Lung (tissue), 11 donors: ENCODE measurements at regions not wholly inside any gene's neighbourhood (a gene's known extent, or its start where the extent isn't known, plus 50 kb on each side); places are given as distances from the start of the nearest gene placed in this dataset.
"Not testable (repeated sequence)": the region's sequence is repeated elsewhere in the genome, so short reads cannot be mapped to it uniquely, and the experiment has no call there.

Experiments
- ATAC-seq: fragments of 200-7000 bp; cut with Tn5 transposase; one replicate; pipeline ENCODE4 v1.9.1; 2020; ENCODE audit warnings: moderate number of reproducible peaks; ENCODE audit not compliant: insufficient read depth, low FRiP score
- DNase-seq, 3 donors: peaks; one replicate each; pipeline ENCODE4 v3.0.0-alpha.2; 2013 to 2017
- H3K27ac ChIP-seq, 2 donors: one replicate each; pipeline ENCODE4 v1.5.1; 2013; ENCODE audit warnings: mild to moderate bottlenecking in 2 of 2, moderate library complexity in 2 of 2, control low read depth in 1 of 2, inconsistent platforms in 1 of 2, low read depth in 1 of 2, low read length in 1 of 2
- H3K27me3 ChIP-seq, 3 donors: one replicate each; pipeline ENCODE4 v1.5.1; 2013; ENCODE audit warnings: low read length in 2 of 3; ENCODE audit not compliant: control insufficient read depth in 3 of 3, insufficient read depth in 3 of 3
- H3K36me3 ChIP-seq, 4 donors: one replicate each; pipeline ENCODE4 v1.5.1; 2013; ENCODE audit warnings: low read length in 4 of 4, mild to moderate bottlenecking in 1 of 4, moderate library complexity in 1 of 4; ENCODE audit not compliant: control insufficient read depth in 4 of 4, insufficient read depth in 4 of 4
- H3K4me1 ChIP-seq, 5 donors: one replicate each; pipeline ENCODE4 v1.5.1; 2013; ENCODE audit warnings: low read length in 5 of 5, mild to moderate bottlenecking in 2 of 5, moderate library complexity in 1 of 5; ENCODE audit not compliant: control insufficient read depth in 5 of 5, insufficient read depth in 5 of 5
- H3K4me3 ChIP-seq: one replicate; pipeline ENCODE4 v1.5.1; 2013; ENCODE audit warnings: mild to moderate bottlenecking, control low read depth, moderate library complexity
- H3K9ac ChIP-seq, 2 donors: one replicate each; pipeline ENCODE4 v1.5.1; 2013; ENCODE audit warnings: low read length in 2 of 2, control low read depth in 1 of 2; ENCODE audit not compliant: insufficient read depth in 1 of 2
- H3K9me3 ChIP-seq, 4 donors: one replicate each; pipeline ENCODE4 v1.5.1; 2013; ENCODE audit warnings: low read length in 3 of 4, mild to moderate bottlenecking in 1 of 4, moderate library complexity in 1 of 4; ENCODE audit not compliant: control insufficient read depth in 4 of 4, insufficient read depth in 3 of 4
- CTCF ChIP-seq: IDR thresholded peaks from 2 replicates; pipeline ENCODE4 v1.5.1; 2012; ENCODE audit warnings: mild to moderate bottlenecking; ENCODE audit errors: control extremely low read depth, extremely low read depth
- WGBS, 2 donors: extraction: QIAGEN DNeasy Blood & Tissue Kit; methylation state at CpG; one replicate each; pipeline ENCODE4 v1.1.7; 2013; 5-methylcytosine and 5-hydroxymethylcytosine counted together
- donor health status: control.
- donor health status: control.
- donor health status: Bipolar disorder and iron deficiency.
- donor health status: healthy.
- donor health status: DM: yes; HTN: yes; CAD: no.

GRCh38 chr13:81551036-81551435, 1210.1 kb upstream of the SPRY2 start:
- Histone ChIP-seq H3K27me3 (no peaks in the 10 kb centered on the region), H3K9me3 (peaks cover 0 to 6% (median 3%) of the 10 kb centered on the region in 4 donors), H3K36me3 (no peaks in the 10 kb centered on the region), H3K4me1 (no peaks in the 10 kb centered on the region), H3K9ac (no peak overlapping the region), H3K4me3 (no peak overlapping the region), H3K27ac (no peak overlapping the region)
- DNase-seq (no peak), ATAC-seq (no peak)
- 55 to 61% methylated on average over 2 of the region's 2 CpGs for WGBS, 2 donors
- TF ChIP-seq CTCF, result no peak

- not testable (repeated sequence) for H3K4me1 ChIP-seq, H3K27ac ChIP-seq, H3K36me3 ChIP-seq, H3K27me3 ChIP-seq, DNase-seq, H3K4me3 ChIP-seq, H3K9ac ChIP-seq, ATAC-seq
- WGBS, 2 donors, result 77 to 79% methylated on average over 2 of the region's 2 CpGs
- H3K9me3 ChIP-seq, result peaks cover 0 to 10% (median 3%) of the 10 kb centered on the region in 4 donors
Observed at GRCh38 chr13:81546294-81546693, 1205.4 kb upstream of the SPRY2 start.

- no peak for TF ChIP-seq CTCF
- H3K9ac ChIP-seq, result no peak overlapping the region
- no peaks in the 10 kb centered on the region for H3K36me3 ChIP-seq
- no peak overlapping the region for H3K4me3 ChIP-seq
- H3K27me3 ChIP-seq, result no peaks in the 10 kb centered on the region
- H3K9me3 ChIP-seq, result peaks cover 0 to 3% (median 0%) of the 10 kb centered on the region in 4 donors
- DNase-seq, result peak in 1 of 3 donors; percentile 5
- no peak for ATAC-seq
- no peaks in the 10 kb centered on the region for H3K4me1 ChIP-seq
- H3K27ac ChIP-seq, result no peak overlapping the region
- WGBS, 2 donors, result 47 to 65% methylated on average over 1 of the region's 1 CpG
Observed at GRCh38 chr13:81540777-81541176, 1199.9 kb upstream of the SPRY2 start.

GRCh38 chr13:81539643-81540150, 1198.8 kb upstream of the SPRY2 start:
- 81 to 87% methylated on average over 7 of the region's 7 CpGs for WGBS, 2 donors
- H3K4me1 ChIP-seq, result no peaks in the 10 kb centered on the region
- ATAC-seq, result no peak

More at GRCh38 chr13:81539643-81540150, 1198.8 kb upstream of the SPRY2 start:
- TF ChIP-seq CTCF, result no peak
- no peaks in the 10 kb centered on the region for H3K27me3 ChIP-seq
- no peak overlapping the region for H3K4me3 ChIP-seq
- H3K9me3 ChIP-seq, result no peaks in the 10 kb centered on the region
- no peak for DNase-seq
- no peak overlapping the region for H3K9ac ChIP-seq
- H3K36me3 ChIP-seq, result no peaks in the 10 kb centered on the region
- H3K27ac ChIP-seq, result no peak overlapping the region
